GM23338 (cell line): ENCODE measurements at regions not wholly inside any gene's neighbourhood (a gene's known extent, or its start where the extent isn't known, plus 50 kb on each side); places are given as distances from the start of the nearest gene placed in this dataset.

Experiments used
- ATAC-seq: fragments of 200-7000 bp; cut with Tn5 transposase; 3 replicates; pipeline ENCODE4 v1.9.1; 2020
- DNase-seq: peaks from one replicate; pipeline ENCODE4 v3.0.0-alpha.2; 2015; ENCODE audit warnings: low spot score
- H2AFZ ChIP-seq: fragments of 200-600 bp; sonication (generic); 2 replicates; pipeline ENCODE4 v1.8.0; 2016; ENCODE audit warnings: antibody characterized with exemption, mild to moderate bottlenecking, moderate library complexity
- H3F3A ChIP-seq: fragments of 200-600 bp; sonication (generic); replicated peaks from 2 replicates; pipeline ENCODE4 v1.8.0; 2017; ENCODE audit warnings: antibody characterized with exemption, mixed run types, low read depth
- H3K27ac ChIP-seq: fragments of 200-600 bp; sonication (generic); 2 replicates; pipeline ENCODE4 v1.6.1; 2016; ENCODE audit warnings: low read depth
- H3K27me3 ChIP-seq: fragments of 200-600 bp; sonication (generic); 2 replicates; pipeline ENCODE4 v1.8.0; 2016; ENCODE audit warnings: mild to moderate bottlenecking, mixed run types, moderate library complexity; ENCODE audit not compliant: insufficient read depth
- H3K36me3 ChIP-seq: fragments of 200-600 bp; sonication (generic); 2 replicates; pipeline ENCODE4 v1.8.0; 2016; ENCODE audit warnings: mild to moderate bottlenecking; ENCODE audit not compliant: insufficient read depth
- H3K4me1 ChIP-seq: fragments of 200-600 bp; sonication (generic); 2 replicates; pipeline ENCODE4 v1.8.0; 2016; ENCODE audit warnings: mild to moderate bottlenecking, moderate library complexity; ENCODE audit not compliant: insufficient read depth
- H3K4me2 ChIP-seq: fragments of 200-600 bp; sonication (generic); 2 replicates; pipeline ENCODE4 v1.7.1; 2017; ENCODE audit warnings: mixed run types
- H3K4me3 ChIP-seq: fragments of 200-600 bp; sonication (generic); 2 replicates; pipeline ENCODE4 v1.6.1; 2016; ENCODE audit warnings: mixed run types
- H3K79me2 ChIP-seq: fragments of 200-600 bp; sonication (generic); replicated peaks from 2 replicates; pipeline ENCODE4 v1.8.0; 2017; ENCODE audit warnings: mild to moderate bottlenecking; ENCODE audit not compliant: insufficient read depth
- H3K9me2 ChIP-seq: fragments of 200-600 bp; sonication (generic); 2 replicates; pipeline ENCODE4 v1.8.0; 2017; ENCODE audit not compliant: insufficient read depth
- H4K20me1 ChIP-seq: fragments of 200-600 bp; sonication (generic); replicated peaks from 2 replicates; pipeline ENCODE4 v1.8.0; 2017; ENCODE audit warnings: mild to moderate bottlenecking; ENCODE audit not compliant: insufficient read depth
- H3K27ac Mint-ChIP-seq: 2 replicates; pipeline ENCODE4 v1.8.0; 2020; ENCODE audit warnings: inconsistent platforms, mild to moderate bottlenecking, moderate library complexity, mixed read lengths
- H3K27me3 Mint-ChIP-seq: 3 replicates; pipeline ENCODE4 v1.8.0; 2022; ENCODE audit warnings: low read depth, mild to moderate bottlenecking, moderate library complexity, mixed read lengths, inconsistent platforms; ENCODE audit not compliant: insufficient read depth, poor library complexity
- H3K36me3 Mint-ChIP-seq: 3 replicates; pipeline ENCODE4 v1.8.0; 2021; ENCODE audit warnings: low read depth, mild to moderate bottlenecking, inconsistent platforms, moderate library complexity, mixed read lengths
- H3K4me1 Mint-ChIP-seq: 3 replicates; pipeline ENCODE4 v1.8.0; 2020; ENCODE audit warnings: mild to moderate bottlenecking, inconsistent platforms, mixed read lengths
- H3K4me3 Mint-ChIP-seq: 3 replicates; pipeline ENCODE4 v1.8.0; 2021; ENCODE audit warnings: moderate library complexity, mild to moderate bottlenecking, inconsistent platforms, mixed read lengths
- H3K9me3 Mint-ChIP-seq: 3 replicates; pipeline ENCODE4 v1.8.0; 2020; ENCODE audit warnings: moderate library complexity, mild to moderate bottlenecking, inconsistent platforms, mixed read lengths
- CREB1 ChIP-seq: fragments of 250-450 bp; sonication (Bioruptor Pico); IDR thresholded peaks from 2 replicates; pipeline ENCODE4 v1.5.0; 2020; ENCODE audit warnings: low read depth, mild to moderate bottlenecking, moderate library complexity
- CTCF ChIP-seq, 2 experiments: fragments of 200-600 bp in 1 of 2; sonication (generic) in 1 of 2; conservative IDR thresholded peaks; 2 replicates each; pipeline versions ENCODE4 v1.5.1 to v1.6.1; 2016 to 2017; ENCODE audit warnings: antibody characterized with exemption in 2 of 2, low read depth in 2 of 2, mild to moderate bottlenecking in 2 of 2, moderate library complexity in 1 of 2
- EZH2 ChIP-seq: fragments of 200-600 bp; sonication (generic); IDR thresholded peaks from one replicate; pipeline ENCODE4 v1.8.0; 2017; ENCODE audit warnings: antibody characterized with exemption, mild to moderate bottlenecking, low read depth; ENCODE audit not compliant: unreplicated experiment
- EZH2phosphoT487 ChIP-seq: fragments of 200-600 bp; sonication (generic); IDR thresholded peaks from one replicate; pipeline ENCODE4 v1.8.1; 2018; ENCODE audit warnings: antibody characterized with exemption; ENCODE audit not compliant: unreplicated experiment
- JUNB ChIP-seq: IDR thresholded peaks from one replicate; pipeline ENCODE4 v1.6.1; 2016; ENCODE audit warnings: antibody characterized with exemption; ENCODE audit not compliant: unreplicated experiment
- NANOG ChIP-seq: IDR thresholded peaks from 2 replicates; pipeline ENCODE4 v1.6.1; 2016; ENCODE audit warnings: antibody characterized with exemption, borderline replicate concordance
- POLR2AphosphoS5 ChIP-seq: IDR thresholded peaks from 2 replicates; pipeline ENCODE4 v1.6.1; 2016; ENCODE audit warnings: antibody characterized with exemption, low read depth
- STAT1 ChIP-seq: IDR thresholded peaks from one replicate; pipeline ENCODE4 v1.6.1; 2016; ENCODE audit warnings: antibody characterized with exemption; ENCODE audit not compliant: unreplicated experiment
- ZNF114 ChIP-seq: fragments of 250-450 bp; sonication (Bioruptor Pico); IDR thresholded peaks from 2 replicates; pipeline ENCODE4 v1.5.0; 2020; ENCODE audit warnings: mild to moderate bottlenecking, moderate library complexity
- ZNF331 ChIP-seq: fragments of 250-450 bp; sonication (Bioruptor Pico); IDR thresholded peaks from 2 replicates; pipeline ENCODE4 v1.5.0; 2020; ENCODE audit warnings: low read depth, mild to moderate bottlenecking, moderate library complexity
- TF ChIP-seq, protein P1 (sequence below): fragments of 250-450 bp; sonication (Bioruptor Pico); IDR thresholded peaks from 2 replicates; pipeline ENCODE4 v1.5.0; 2020; ENCODE audit warnings: mild to moderate bottlenecking, moderate library complexity
- TF ChIP-seq, protein P2 (sequence below): IDR thresholded peaks from one replicate; pipeline ENCODE4 v1.6.1; 2018; ENCODE audit warnings: antibody characterized with exemption; ENCODE audit not compliant: unreplicated experiment
- TF ChIP-seq, protein P3 (sequence below): IDR thresholded peaks from 2 replicates; pipeline ENCODE4 v1.6.1; 2016; ENCODE audit warnings: antibody characterized with exemption

DNA sequence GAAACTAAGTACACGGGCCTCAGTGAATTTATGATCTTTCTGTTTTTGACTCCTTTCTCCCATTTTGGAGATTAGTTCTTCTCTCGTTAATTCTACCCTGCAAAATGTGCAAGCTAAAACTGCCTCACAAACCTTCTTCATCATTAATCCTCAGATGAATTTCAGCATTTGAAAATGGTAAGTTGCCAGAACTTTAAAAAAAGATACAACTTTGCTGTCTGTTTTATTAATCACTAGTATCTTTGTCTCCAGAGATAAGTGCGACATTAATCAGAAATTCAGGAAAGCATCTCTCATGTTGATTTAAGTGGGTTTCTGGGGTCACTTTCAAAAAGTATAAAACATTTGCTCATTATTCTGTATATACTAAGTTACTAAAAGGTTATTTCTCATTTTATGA, 227.0 kb upstream of the RXFP2 start:
- peaks cover 18% of the 10 kb centered on the region; the same call in 1 of the 2 replicates for H3K4me1 ChIP-seq
- no peaks in the 10 kb centered on the region; the same call in 1 of the 2 replicates for H3K9me2 ChIP-seq
- no peak overlapping the region for H3K4me3 ChIP-seq
- no peak overlapping the region for H3K4me3 Mint-ChIP-seq
- H3K27me3 ChIP-seq, result no peaks in the 10 kb centered on the region
- no peak overlapping the region for H3K27ac ChIP-seq
- DNase-seq, result no peak
- no peaks in the 10 kb centered on the region for H3K9me3 Mint-ChIP-seq
- H3K4me1 Mint-ChIP-seq, result peaks cover 8% of the 10 kb centered on the region; the same call in 1 of the 3 replicates
- no peak for TF ChIP-seq CREB1 (CRISPR knock-in tag)
- TF ChIP-seq, protein P1, sequence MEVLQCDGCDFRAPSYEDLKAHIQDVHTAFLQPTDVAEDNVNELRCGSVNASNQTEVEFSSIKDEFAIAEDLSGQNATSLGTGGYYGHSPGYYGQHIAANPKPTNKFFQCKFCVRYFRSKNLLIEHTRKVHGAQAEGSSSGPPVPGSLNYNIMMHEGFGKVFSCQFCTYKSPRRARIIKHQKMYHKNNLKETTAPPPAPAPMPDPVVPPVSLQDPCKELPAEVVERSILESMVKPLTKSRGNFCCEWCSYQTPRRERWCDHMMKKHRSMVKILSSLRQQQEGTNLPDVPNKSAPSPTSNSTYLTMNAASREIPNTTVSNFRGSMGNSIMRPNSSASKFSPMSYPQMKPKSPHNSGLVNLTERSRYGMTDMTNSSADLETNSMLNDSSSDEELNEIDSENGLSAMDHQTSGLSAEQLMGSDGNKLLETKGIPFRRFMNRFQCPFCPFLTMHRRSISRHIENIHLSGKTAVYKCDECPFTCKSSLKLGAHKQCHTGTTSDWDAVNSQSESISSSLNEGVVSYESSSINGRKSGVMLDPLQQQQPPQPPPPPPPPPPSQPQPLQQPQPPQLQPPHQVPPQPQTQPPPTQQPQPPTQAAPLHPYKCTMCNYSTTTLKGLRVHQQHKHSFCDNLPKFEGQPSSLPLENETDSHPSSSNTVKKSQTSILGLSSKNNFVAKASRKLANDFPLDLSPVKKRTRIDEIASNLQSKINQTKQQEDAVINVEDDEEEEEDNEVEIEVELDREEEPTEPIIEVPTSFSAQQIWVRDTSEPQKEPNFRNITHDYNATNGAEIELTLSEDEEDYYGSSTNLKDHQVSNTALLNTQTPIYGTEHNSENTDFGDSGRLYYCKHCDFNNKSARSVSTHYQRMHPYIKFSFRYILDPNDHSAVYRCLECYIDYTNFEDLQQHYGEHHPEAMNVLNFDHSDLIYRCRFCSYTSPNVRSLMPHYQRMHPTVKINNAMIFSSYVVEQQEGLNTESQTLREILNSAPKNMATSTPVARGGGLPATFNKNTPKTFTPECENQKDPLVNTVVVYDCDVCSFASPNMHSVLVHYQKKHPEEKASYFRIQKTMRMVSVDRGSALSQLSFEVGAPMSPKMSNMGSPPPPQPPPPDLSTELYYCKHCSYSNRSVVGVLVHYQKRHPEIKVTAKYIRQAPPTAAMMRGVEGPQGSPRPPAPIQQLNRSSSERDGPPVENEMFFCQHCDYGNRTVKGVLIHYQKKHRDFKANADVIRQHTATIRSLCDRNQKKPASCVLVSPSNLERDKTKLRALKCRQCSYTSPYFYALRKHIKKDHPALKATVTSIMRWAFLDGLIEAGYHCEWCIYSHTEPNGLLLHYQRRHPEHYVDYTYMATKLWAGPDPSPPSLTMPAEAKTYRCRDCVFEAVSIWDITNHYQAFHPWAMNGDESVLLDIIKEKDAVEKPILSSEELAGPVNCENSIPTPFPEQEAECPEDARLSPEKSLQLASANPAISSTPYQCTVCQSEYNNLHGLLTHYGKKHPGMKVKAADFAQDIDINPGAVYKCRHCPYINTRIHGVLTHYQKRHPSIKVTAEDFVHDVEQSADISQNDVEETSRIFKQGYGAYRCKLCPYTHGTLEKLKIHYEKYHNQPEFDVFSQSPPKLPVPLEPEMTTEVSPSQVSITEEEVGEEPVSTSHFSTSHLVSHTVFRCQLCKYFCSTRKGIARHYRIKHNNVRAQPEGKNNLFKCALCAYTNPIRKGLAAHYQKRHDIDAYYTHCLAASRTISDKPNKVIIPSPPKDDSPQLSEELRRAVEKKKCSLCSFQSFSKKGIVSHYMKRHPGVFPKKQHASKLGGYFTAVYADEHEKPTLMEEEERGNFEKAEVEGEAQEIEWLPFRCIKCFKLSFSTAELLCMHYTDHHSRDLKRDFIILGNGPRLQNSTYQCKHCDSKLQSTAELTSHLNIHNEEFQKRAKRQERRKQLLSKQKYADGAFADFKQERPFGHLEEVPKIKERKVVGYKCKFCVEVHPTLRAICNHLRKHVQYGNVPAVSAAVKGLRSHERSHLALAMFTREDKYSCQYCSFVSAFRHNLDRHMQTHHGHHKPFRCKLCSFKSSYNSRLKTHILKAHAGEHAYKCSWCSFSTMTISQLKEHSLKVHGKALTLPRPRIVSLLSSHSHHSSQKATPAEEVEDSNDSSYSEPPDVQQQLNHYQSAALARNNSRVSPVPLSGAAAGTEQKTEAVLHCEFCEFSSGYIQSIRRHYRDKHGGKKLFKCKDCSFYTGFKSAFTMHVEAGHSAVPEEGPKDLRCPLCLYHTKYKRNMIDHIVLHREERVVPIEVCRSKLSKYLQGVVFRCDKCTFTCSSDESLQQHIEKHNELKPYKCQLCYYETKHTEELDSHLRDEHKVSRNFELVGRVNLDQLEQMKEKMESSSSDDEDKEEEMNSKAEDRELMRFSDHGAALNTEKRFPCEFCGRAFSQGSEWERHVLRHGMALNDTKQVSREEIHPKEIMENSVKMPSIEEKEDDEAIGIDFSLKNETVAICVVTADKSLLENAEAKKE (CRISPR knock-in tag), result no peak
- TF ChIP-seq, protein P2, sequence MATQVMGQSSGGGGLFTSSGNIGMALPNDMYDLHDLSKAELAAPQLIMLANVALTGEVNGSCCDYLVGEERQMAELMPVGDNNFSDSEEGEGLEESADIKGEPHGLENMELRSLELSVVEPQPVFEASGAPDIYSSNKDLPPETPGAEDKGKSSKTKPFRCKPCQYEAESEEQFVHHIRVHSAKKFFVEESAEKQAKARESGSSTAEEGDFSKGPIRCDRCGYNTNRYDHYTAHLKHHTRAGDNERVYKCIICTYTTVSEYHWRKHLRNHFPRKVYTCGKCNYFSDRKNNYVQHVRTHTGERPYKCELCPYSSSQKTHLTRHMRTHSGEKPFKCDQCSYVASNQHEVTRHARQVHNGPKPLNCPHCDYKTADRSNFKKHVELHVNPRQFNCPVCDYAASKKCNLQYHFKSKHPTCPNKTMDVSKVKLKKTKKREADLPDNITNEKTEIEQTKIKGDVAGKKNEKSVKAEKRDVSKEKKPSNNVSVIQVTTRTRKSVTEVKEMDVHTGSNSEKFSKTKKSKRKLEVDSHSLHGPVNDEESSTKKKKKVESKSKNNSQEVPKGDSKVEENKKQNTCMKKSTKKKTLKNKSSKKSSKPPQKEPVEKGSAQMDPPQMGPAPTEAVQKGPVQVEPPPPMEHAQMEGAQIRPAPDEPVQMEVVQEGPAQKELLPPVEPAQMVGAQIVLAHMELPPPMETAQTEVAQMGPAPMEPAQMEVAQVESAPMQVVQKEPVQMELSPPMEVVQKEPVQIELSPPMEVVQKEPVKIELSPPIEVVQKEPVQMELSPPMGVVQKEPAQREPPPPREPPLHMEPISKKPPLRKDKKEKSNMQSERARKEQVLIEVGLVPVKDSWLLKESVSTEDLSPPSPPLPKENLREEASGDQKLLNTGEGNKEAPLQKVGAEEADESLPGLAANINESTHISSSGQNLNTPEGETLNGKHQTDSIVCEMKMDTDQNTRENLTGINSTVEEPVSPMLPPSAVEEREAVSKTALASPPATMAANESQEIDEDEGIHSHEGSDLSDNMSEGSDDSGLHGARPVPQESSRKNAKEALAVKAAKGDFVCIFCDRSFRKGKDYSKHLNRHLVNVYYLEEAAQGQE, result no peak
- no peak for TF ChIP-seq EZH2phosphoT487
- TF ChIP-seq POLR2AphosphoS5, result no peak
- no peak for TF ChIP-seq ZNF331
- TF ChIP-seq EZH2, result no peak
- no peak for TF ChIP-seq JUNB
- TF ChIP-seq NANOG, result no peak
- no peak for TF ChIP-seq CTCF (conservative IDR thresholded peaks at IDR 0.05; ENCODE audit: low read depth in 2 of 2)
- no peak for TF ChIP-seq STAT1
- no peak for TF ChIP-seq ZNF114
- TF ChIP-seq, protein P3, sequence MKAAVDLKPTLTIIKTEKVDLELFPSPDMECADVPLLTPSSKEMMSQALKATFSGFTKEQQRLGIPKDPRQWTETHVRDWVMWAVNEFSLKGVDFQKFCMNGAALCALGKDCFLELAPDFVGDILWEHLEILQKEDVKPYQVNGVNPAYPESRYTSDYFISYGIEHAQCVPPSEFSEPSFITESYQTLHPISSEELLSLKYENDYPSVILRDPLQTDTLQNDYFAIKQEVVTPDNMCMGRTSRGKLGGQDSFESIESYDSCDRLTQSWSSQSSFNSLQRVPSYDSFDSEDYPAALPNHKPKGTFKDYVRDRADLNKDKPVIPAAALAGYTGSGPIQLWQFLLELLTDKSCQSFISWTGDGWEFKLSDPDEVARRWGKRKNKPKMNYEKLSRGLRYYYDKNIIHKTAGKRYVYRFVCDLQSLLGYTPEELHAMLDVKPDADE, result no peak
- H3K4me2 ChIP-seq, result no peak overlapping the region
- H2AFZ ChIP-seq, result no peak overlapping the region
- H4K20me1 ChIP-seq, result no peaks in the 10 kb centered on the region
- H3K27me3 Mint-ChIP-seq, result peaks cover 4% of the 10 kb centered on the region
- no peak for ATAC-seq
- H3K27ac Mint-ChIP-seq, result no peak overlapping the region
- H3K79me2 ChIP-seq, result no peaks in the 10 kb centered on the region
- H3F3A ChIP-seq, result no peaks in the 10 kb centered on the region
- no peaks in the 10 kb centered on the region for H3K36me3 ChIP-seq
- H3K36me3 Mint-ChIP-seq, result no peaks in the 10 kb centered on the region
